T-helper 2 cell treated with Interferon-gamma antibody and Interleukin-4, amounts not matched to agents 5 μg/mL and 100 μg/mL, for 36 hours (primary cell): ENCODE measurements at regions not wholly inside any gene's neighbourhood (a gene's known extent, or its start where the extent isn't known, plus 50 kb on each side); places are given as distances from the start of the nearest gene placed in this dataset.

ENCODE experiments used
- DNase-seq: peaks from one replicate; pipeline ENCODE4 v3.0.0; 2021; ENCODE audit warnings: low spot score
- H3K27ac Mint-ChIP-seq: one replicate; pipeline ENCODE4 v1.8.0; 2021; ENCODE audit warnings: mild to moderate bottlenecking, mixed read lengths
- H3K27me3 Mint-ChIP-seq: one replicate; pipeline ENCODE4 v1.8.0; 2021; ENCODE audit warnings: low read depth, mixed read lengths
- H3K36me3 Mint-ChIP-seq: one replicate; pipeline ENCODE4 v1.8.0; 2021; ENCODE audit warnings: low read depth, mixed read lengths
- H3K4me1 Mint-ChIP-seq: one replicate; pipeline ENCODE4 v1.8.0; 2021; ENCODE audit warnings: low read depth, mixed read lengths
- H3K4me3 Mint-ChIP-seq: one replicate; pipeline ENCODE4 v1.8.0; 2022; ENCODE audit warnings: mild to moderate bottlenecking, moderate library complexity, mixed read lengths
- H3K9me3 Mint-ChIP-seq: one replicate; pipeline ENCODE4 v1.8.0; 2021; ENCODE audit warnings: mixed read lengths

- no peaks in the 10 kb centered on the region for H3K36me3 Mint-ChIP-seq
- H3K27me3 Mint-ChIP-seq = peaks cover 61% of the 10 kb centered on the region
- no peak overlapping the region for H3K27ac Mint-ChIP-seq
- no peaks in the 10 kb centered on the region for H3K4me1 Mint-ChIP-seq
- no peaks in the 10 kb centered on the region for H3K9me3 Mint-ChIP-seq
- no peak for DNase-seq
- H3K4me3 Mint-ChIP-seq = no peak overlapping the region
Measured at GRCh38 chr5:73228052-73228451, 55.1 kb downstream of the TMEM174 start.
